ENCODE measurements at regions not wholly inside any gene's neighbourhood (a gene's known extent, or its start where the extent isn't known, plus 50 kb on each side); places are given as distances from the start of the nearest gene placed in this dataset.

GRCh38 chr4:96602661-96603060 is 762.8 kb downstream of the PDHA2 start:
- Histone ChIP-seq H3K4me2 (ENCODE audit: low read length) (no peak overlapping the region), H2BK5ac (ENCODE audit: low read length) (no peak overlapping the region), H3K27me3 (ENCODE audit: insufficient read depth, low read length, poor library complexity) (no peaks in the 10 kb centered on the region), H3K9ac (ENCODE audit: low read length) (no peak overlapping the region), H4K5ac (ENCODE audit: low read length) (no peak overlapping the region), H2BK15ac (replicated peaks; ENCODE audit: low read depth) (no peak overlapping the region), H2BK120ac (ENCODE audit: low read depth, low read length) (no peak overlapping the region), H3K56ac (ENCODE audit: low read length) (no peak overlapping the region), H3K36me3 (ENCODE audit: control insufficient read depth, insufficient read depth, low read length) (no peaks in the 10 kb centered on the region), H3K23ac (ENCODE audit: low read length) (no peak overlapping the region), H3K4ac (ENCODE audit: low read depth, low read length) (no peak overlapping the region), H2AK5ac (ENCODE audit: low read length) (no peak overlapping the region), H3K27ac (ENCODE audit: low read depth, low read length) (no peak overlapping the region), H4K8ac (ENCODE audit: low read depth, low read length) (no peak overlapping the region), H3K4me1 (ENCODE audit: control insufficient read depth, low read depth, low read length) (no peaks in the 10 kb centered on the region), H3K18ac (ENCODE audit: low read length) (no peak overlapping the region), H3K79me1 (ENCODE audit: low read length) (no peaks in the 10 kb centered on the region), H3K79me2 (ENCODE audit: control insufficient read depth, insufficient read depth, low read length) (no peaks in the 10 kb centered on the region), H3K4me3 (ENCODE audit: low read length) (no peak overlapping the region)
- WGBS (ENCODE audit: extremely low coverage, insufficient coverage, low lambda C conversion rate): no CpG with 5 or more reads among the region's 3 CpGs
- no peak for DNase-seq

GRCh38 chr4:96603641-96604040 is 763.7 kb downstream of the PDHA2 start:
- H3K27me3 ChIP-seq (ENCODE audit: insufficient read depth, low read length, poor library complexity): no peaks in the 10 kb centered on the region
- H3K4me3 ChIP-seq (ENCODE audit: low read length): no peak overlapping the region
- no peak overlapping the region for H3K56ac ChIP-seq (ENCODE audit: low read length)
- no peak overlapping the region for H3K18ac ChIP-seq (ENCODE audit: low read length)
- H3K27ac ChIP-seq (ENCODE audit: low read depth, low read length): no peak overlapping the region
- no peak overlapping the region for H2BK5ac ChIP-seq (ENCODE audit: low read length)
- H3K36me3 ChIP-seq (ENCODE audit: control insufficient read depth, insufficient read depth, low read length): no peaks in the 10 kb centered on the region
- H2AK5ac ChIP-seq (ENCODE audit: low read length): no peak overlapping the region
- H3K23ac ChIP-seq (ENCODE audit: low read length): no peak overlapping the region
- DNase-seq: no peak
- H3K4me2 ChIP-seq (ENCODE audit: low read length): no peak overlapping the region
- no peak overlapping the region for H2BK120ac ChIP-seq (ENCODE audit: low read depth, low read length)
- no peak overlapping the region for H4K5ac ChIP-seq (ENCODE audit: low read length)
- WGBS (ENCODE audit: extremely low coverage, insufficient coverage, low lambda C conversion rate): no CpG with 5 or more reads among the region's 3 CpGs
- no peaks in the 10 kb centered on the region for H3K79me2 ChIP-seq (ENCODE audit: control insufficient read depth, insufficient read depth, low read length)
- H3K4me1 ChIP-seq (ENCODE audit: control insufficient read depth, low read depth, low read length): no peaks in the 10 kb centered on the region
- H2BK15ac ChIP-seq (replicated peaks; ENCODE audit: low read depth): no peak overlapping the region
- no peak overlapping the region for H4K8ac ChIP-seq (ENCODE audit: low read depth, low read length)
- no peaks in the 10 kb centered on the region for H3K79me1 ChIP-seq (ENCODE audit: low read length)
- H3K9ac ChIP-seq (ENCODE audit: low read length): no peak overlapping the region
- no peak overlapping the region for H3K4ac ChIP-seq (ENCODE audit: low read depth, low read length)

GRCh38 chr4:96606451-96606850 is 766.6 kb downstream of the PDHA2 start:
- no peak overlapping the region for H3K4ac ChIP-seq (ENCODE audit: low read depth, low read length)
- H3K4me1 ChIP-seq (ENCODE audit: control insufficient read depth, low read depth, low read length): no peaks in the 10 kb centered on the region
- H2AK5ac ChIP-seq (ENCODE audit: low read length): no peak overlapping the region
- no peak overlapping the region for H2BK5ac ChIP-seq (ENCODE audit: low read length)
- H3K56ac ChIP-seq (ENCODE audit: low read length): no peak overlapping the region
- H3K79me1 ChIP-seq (ENCODE audit: low read length): no peaks in the 10 kb centered on the region
- no peak overlapping the region for H4K8ac ChIP-seq (ENCODE audit: low read depth, low read length)
- no peak overlapping the region for H3K9ac ChIP-seq (ENCODE audit: low read length)
- H3K23ac ChIP-seq (ENCODE audit: low read length): no peak overlapping the region
- H3K79me2 ChIP-seq (ENCODE audit: control insufficient read depth, insufficient read depth, low read length): no peaks in the 10 kb centered on the region
- no peak overlapping the region for H3K27ac ChIP-seq (ENCODE audit: low read depth, low read length)
- no peaks in the 10 kb centered on the region for H3K27me3 ChIP-seq (ENCODE audit: insufficient read depth, low read length, poor library complexity)
- H2BK15ac ChIP-seq (replicated peaks; ENCODE audit: low read depth): no peak overlapping the region
- H3K18ac ChIP-seq (ENCODE audit: low read length): no peak overlapping the region
- no peak for DNase-seq
- H3K4me2 ChIP-seq (ENCODE audit: low read length): no peak overlapping the region
- H2BK120ac ChIP-seq (ENCODE audit: low read depth, low read length): no peak overlapping the region
- H3K36me3 ChIP-seq (ENCODE audit: control insufficient read depth, insufficient read depth, low read length): no peaks in the 10 kb centered on the region
- no peak overlapping the region for H4K5ac ChIP-seq (ENCODE audit: low read length)
- H3K4me3 ChIP-seq (ENCODE audit: low read length): no peak overlapping the region

- H2BK15ac ChIP-seq (replicated peaks; ENCODE audit: low read depth): no peak overlapping the region
- no peak overlapping the region for H3K4ac ChIP-seq (ENCODE audit: low read depth, low read length)
- WGBS (ENCODE audit: extremely low coverage, insufficient coverage, low lambda C conversion rate): no CpG with 5 or more reads among the region's 3 CpGs
- no peak overlapping the region for H3K56ac ChIP-seq (ENCODE audit: low read length)
- no peaks in the 10 kb centered on the region for H3K36me3 ChIP-seq (ENCODE audit: control insufficient read depth, insufficient read depth, low read length)
- no peak overlapping the region for H2BK120ac ChIP-seq (ENCODE audit: low read depth, low read length)
- no peak overlapping the region for H3K18ac ChIP-seq (ENCODE audit: low read length)
- H4K8ac ChIP-seq (ENCODE audit: low read depth, low read length): no peak overlapping the region
- no peak overlapping the region for H3K27ac ChIP-seq (ENCODE audit: low read depth, low read length)
- H4K5ac ChIP-seq (ENCODE audit: low read length): no peak overlapping the region
- no peak overlapping the region for H3K9ac ChIP-seq (ENCODE audit: low read length)
- H3K79me2 ChIP-seq (ENCODE audit: control insufficient read depth, insufficient read depth, low read length): no peaks in the 10 kb centered on the region
- H3K4me2 ChIP-seq (ENCODE audit: low read length): no peak overlapping the region
- no peak overlapping the region for H3K23ac ChIP-seq (ENCODE audit: low read length)
- no peak overlapping the region for H2BK5ac ChIP-seq (ENCODE audit: low read length)
- no peak overlapping the region for H2AK5ac ChIP-seq (ENCODE audit: low read length)
- no peak overlapping the region for H3K4me3 ChIP-seq (ENCODE audit: low read length)
- H3K4me1 ChIP-seq (ENCODE audit: control insufficient read depth, low read depth, low read length): no peaks in the 10 kb centered on the region
- DNase-seq: no peak
- no peaks in the 10 kb centered on the region for H3K79me1 ChIP-seq (ENCODE audit: low read length)
- no peaks in the 10 kb centered on the region for H3K27me3 ChIP-seq (ENCODE audit: insufficient read depth, low read length, poor library complexity)
These were observed 786.1 kb downstream of the PDHA2 start for GRCh38 chr4:96626023-96626422.

- Histone ChIP-seq H3K4me3 (ENCODE audit: low read length) (no peak overlapping the region), H2BK5ac (ENCODE audit: low read length) (no peak overlapping the region), H3K4me2 (ENCODE audit: low read length) (no peak overlapping the region), H3K4ac (ENCODE audit: low read depth, low read length) (no peak overlapping the region), H4K5ac (ENCODE audit: low read length) (no peak overlapping the region), H3K9ac (ENCODE audit: low read length) (no peak overlapping the region), H3K56ac (ENCODE audit: low read length) (no peak overlapping the region), H3K4me1 (ENCODE audit: control insufficient read depth, low read depth, low read length) (no peaks in the 10 kb centered on the region), H3K23ac (ENCODE audit: low read length) (no peak overlapping the region), H3K79me1 (ENCODE audit: low read length) (no peaks in the 10 kb centered on the region), H2BK120ac (ENCODE audit: low read depth, low read length) (no peak overlapping the region), H3K27me3 (ENCODE audit: insufficient read depth, low read length, poor library complexity) (no peaks in the 10 kb centered on the region), H2BK15ac (replicated peaks; ENCODE audit: low read depth) (no peak overlapping the region), H3K79me2 (ENCODE audit: control insufficient read depth, insufficient read depth, low read length) (no peaks in the 10 kb centered on the region), H3K18ac (ENCODE audit: low read length) (no peak overlapping the region), H2AK5ac (ENCODE audit: low read length) (no peak overlapping the region), H3K36me3 (ENCODE audit: control insufficient read depth, insufficient read depth, low read length) (no peaks in the 10 kb centered on the region), H4K8ac (ENCODE audit: low read depth, low read length) (no peak overlapping the region), H3K27ac (ENCODE audit: low read depth, low read length) (no peak overlapping the region)
- DNase-seq: no peak
- no CpG with 5 or more reads among the region's 2 CpGs for WGBS (ENCODE audit: extremely low coverage, insufficient coverage, low lambda C conversion rate)
These were observed 790.9 kb downstream of the PDHA2 start for GRCh38 chr4:96630839-96631238.

GRCh38 chr4:96637971-96638412 is 798.1 kb downstream of the PDHA2 start:
- Histone ChIP-seq H2BK5ac (ENCODE audit: low read length) (no peak overlapping the region), H2BK15ac (replicated peaks; ENCODE audit: low read depth) (no peak overlapping the region), H4K5ac (ENCODE audit: low read length) (no peak overlapping the region), H3K27ac (ENCODE audit: low read depth, low read length) (no peak overlapping the region), H3K36me3 (ENCODE audit: control insufficient read depth, insufficient read depth, low read length) (no peaks in the 10 kb centered on the region), H3K9ac (ENCODE audit: low read length) (no peak overlapping the region), H3K56ac (ENCODE audit: low read length) (no peak overlapping the region), H3K79me2 (ENCODE audit: control insufficient read depth, insufficient read depth, low read length) (no peaks in the 10 kb centered on the region), H3K4me2 (ENCODE audit: low read length) (no peak overlapping the region), H3K4me3 (ENCODE audit: low read length) (no peak overlapping the region), H3K18ac (ENCODE audit: low read length) (no peak overlapping the region), H2AK5ac (ENCODE audit: low read length) (no peak overlapping the region), H3K4ac (ENCODE audit: low read depth, low read length) (no peak overlapping the region), H3K27me3 (ENCODE audit: insufficient read depth, low read length, poor library complexity) (no peaks in the 10 kb centered on the region), H3K79me1 (ENCODE audit: low read length) (no peaks in the 10 kb centered on the region), H3K4me1 (ENCODE audit: control insufficient read depth, low read depth, low read length) (no peaks in the 10 kb centered on the region), H2BK120ac (ENCODE audit: low read depth, low read length) (no peak overlapping the region), H4K8ac (ENCODE audit: low read depth, low read length) (no peak overlapping the region), H3K23ac (ENCODE audit: low read length) (no peak overlapping the region)
- DNase-seq: peak; percentile 16
- no CpG with 5 or more reads among the region's 1 CpG for WGBS (ENCODE audit: extremely low coverage, insufficient coverage, low lambda C conversion rate)
